GM12878 (cell line): ENCODE measurements at regions not wholly inside any gene's neighbourhood (a gene's known extent, or its start where the extent isn't known, plus 50 kb on each side); places are given as distances from the start of the nearest gene placed in this dataset.

ENCODE experiments used
- ATAC-seq: fragments of 200-7000 bp; cut with Tn5 transposase; 3 replicates; pipeline ENCODE4 v1.9.1; 2020; ENCODE audit warnings: mild to moderate bottlenecking, moderate library complexity
- BruUV-seq: library from RNA; stranded (reverse); fragments of 400-500 nt; replicated peaks from 2 replicates; lab custom pipeline; 2021; lab: Mats Ljungman, UMichigan
- CTCF ChIA-PET: fragments of 300-600 bp; sonication (Branson Sonifier 250); formaldehyde crosslinking; extraction: SDS; loops from one replicate; lab custom pipeline; 2021; ENCODE audit warnings: inconsistent platforms; lab: Yijun Ruan, JAX
- POLR2A ChIA-PET: fragments of 350-600 bp; formaldehyde crosslinking; extraction: SDS; loops from one replicate; lab custom pipeline; 2021; ENCODE audit warnings: inconsistent platforms; lab: Charles Lee
- RAD21 ChIA-PET: fragments of 300-600 bp; sonication (Branson Sonifier 250); formaldehyde crosslinking; loops from one replicate; lab custom pipeline; 2023; ENCODE audit warnings: antibody characterized with exemption; ENCODE audit not compliant: unreplicated experiment; lab: Charles Lee
- SMC1A ChIA-PET: fragments of 300-600 bp; sonication (Branson Sonifier 250); formaldehyde crosslinking; loops from one replicate; lab custom pipeline; 2023; ENCODE audit not compliant: unreplicated experiment, uncharacterized antibody; lab: Charles Lee
- DNase-seq: peaks from one replicate; pipeline ENCODE4 v3.0.0-alpha.2; 2011; ENCODE audit warnings: low read depth, low spot score
- FAIRE-seq: peaks from 3 replicates; lab custom pipeline; 2011; peaks lifted over from hg19 to GRCh38; lab: Jason Lieb, UNC
- H2AFZ ChIP-seq: 2 replicates; pipeline ENCODE4 v1.6.0; 2011; ENCODE audit warnings: low read depth, low read length, control low read depth; ENCODE audit not compliant: control insufficient read depth
- H3K27ac ChIP-seq: 2 replicates; pipeline ENCODE4 v1.5.1; 2011; ENCODE audit warnings: control low read depth; ENCODE audit not compliant: control insufficient read depth, insufficient read depth
- H3K27me3 ChIP-seq, 2 experiments: replicated peaks in 1 of 2; 2 replicates each; pipeline versions ENCODE4 v1.6.0 to v1.6.1; 2011; ENCODE audit warnings: low read length in 1 of 2; ENCODE audit not compliant: control insufficient read depth in 2 of 2, insufficient read depth in 2 of 2
- H3K36me3 ChIP-seq, 2 experiments: 2 replicates each; pipeline ENCODE4 v1.5.1; 2011; ENCODE audit warnings: low read length in 1 of 2; ENCODE audit not compliant: control insufficient read depth in 2 of 2, insufficient read depth in 2 of 2
- H3K4me1 ChIP-seq: 2 replicates; pipeline ENCODE4 v1.6.1; 2011; ENCODE audit warnings: mild to moderate bottlenecking, low read length, moderate library complexity, mixed read lengths; ENCODE audit not compliant: control insufficient read depth, insufficient read depth
- H3K4me2 ChIP-seq: 2 replicates; pipeline ENCODE4 v1.6.0; 2011; ENCODE audit warnings: control low read depth; ENCODE audit not compliant: control insufficient read depth, insufficient read depth
- H3K4me3 ChIP-seq: fragments of 200-600 bp; sonication (generic); 2 replicates; pipeline ENCODE4 v1.5.1; 2016
- H3K79me2 ChIP-seq: 2 replicates; pipeline ENCODE4 v1.6.0; 2011; ENCODE audit warnings: low read length; ENCODE audit not compliant: control insufficient read depth, insufficient read depth
- H3K9ac ChIP-seq: 2 replicates; pipeline ENCODE4 v1.8.0; 2011; ENCODE audit warnings: low read length, control low read depth, mixed read lengths; ENCODE audit not compliant: control insufficient read depth, insufficient read depth
- H3K9me3 ChIP-seq: replicated peaks from 3 replicates; pipeline ENCODE4 v1.5.1; 2011; ENCODE audit warnings: mild to moderate bottlenecking, low read length; ENCODE audit not compliant: control insufficient read depth, insufficient read depth
- H4K20me1 ChIP-seq: 2 replicates; pipeline ENCODE4 v1.6.0; 2011; ENCODE audit not compliant: control insufficient read depth, insufficient read depth
- BACH1 ChIP-seq: fragments of 450-650 bp; IDR thresholded peaks from 2 replicates; pipeline ENCODE4 v1.6.1; 2017; ENCODE audit warnings: mild to moderate bottlenecking, borderline replicate concordance
- BCLAF1 ChIP-seq: fragments of 450-650 bp; IDR thresholded peaks from 2 replicates; pipeline ENCODE4 v1.6.1; 2017; ENCODE audit warnings: antibody characterized with exemption, mild to moderate bottlenecking, moderate library complexity
- CHD4 ChIP-seq: fragments of 200-600 bp; sonication (generic); IDR thresholded peaks from 2 replicates; pipeline ENCODE4 v1.6.1; 2016; ENCODE audit warnings: mild to moderate bottlenecking
- DPF2 ChIP-seq: fragments of 450-650 bp; IDR thresholded peaks from 2 replicates; pipeline ENCODE4 v1.6.1; 2017; ENCODE audit warnings: mild to moderate bottlenecking
- EGR1 ChIP-seq, 2 experiments: IDR thresholded peaks; 1 replicate in 1 of 2; 2 replicates in 1 of 2; pipeline ENCODE4 v1.6.1; 2011 to 2012; ENCODE audit warnings: low read depth in 2 of 2, low read length in 2 of 2, borderline replicate concordance in 1 of 2, mild to moderate bottlenecking in 1 of 2, moderate library complexity in 1 of 2
- ETV6 ChIP-seq, 2 experiments: fragments of 450-650 bp in 1 of 2; IDR thresholded peaks in 1 of 2; conservative IDR thresholded peaks in 1 of 2; 2 replicates each; pipeline ENCODE4 v1.6.1; 2014; ENCODE audit warnings: antibody characterized with exemption in 1 of 2, borderline replicate concordance in 1 of 2, low read depth in 1 of 2, mild to moderate bottlenecking in 1 of 2, moderate library complexity in 1 of 2
- IRF5 ChIP-seq: fragments of 450-650 bp; IDR thresholded peaks from 2 replicates; pipeline ENCODE4 v1.6.1; 2017; ENCODE audit warnings: borderline replicate concordance
- MYC ChIP-seq: IDR thresholded peaks from 2 replicates; pipeline ENCODE4 v1.6.1; 2011; ENCODE audit warnings: mild to moderate bottlenecking, low read length, moderate library complexity, inconsistent platforms; ENCODE audit not compliant: insufficient read depth, insufficient replicate concordance, insufficient read length, severe bottlenecking
- NFIC ChIP-seq: IDR thresholded peaks from 2 replicates; pipeline ENCODE4 v1.6.1; 2012; ENCODE audit warnings: low read depth, mild to moderate bottlenecking, inconsistent platforms, low read length, moderate library complexity
- RAD51 ChIP-seq: fragments of 450-650 bp; IDR thresholded peaks from 2 replicates; pipeline ENCODE4 v1.6.1; 2016; ENCODE audit warnings: moderate library complexity, mild to moderate bottlenecking, inconsistent platforms
- RCOR1 ChIP-seq: conservative IDR thresholded peaks from 2 replicates; pipeline ENCODE4 v1.6.1; 2012; ENCODE audit warnings: low read depth, low read length, improper control_type of control experiment
- WGBS: methylation state at CpG from one replicate; pipeline ENCODE4 v1.1.6; 2016; ENCODE audit warnings: low lambda C conversion rate; ENCODE audit not compliant: insufficient replicate concordance, insufficient coverage; ENCODE audit errors: missing lambda C conversion rate; 5-methylcytosine and 5-hydroxymethylcytosine counted together
- in situ Hi-C: fragments of 300-500 bp; cut with MboI; formaldehyde crosslinking; loops from 9 replicates; pipeline ENCODE4 v1.14.3; 2018; ENCODE audit warnings: mixed read lengths
- intact Hi-C: fragments of 100-400 bp; cut with micrococcal nuclease; formaldehyde crosslinking; loops from one replicate; pipeline ENCODE4 v1.14.2; 2022; ENCODE audit not compliant: unreplicated experiment
- TF ChIP-seq, protein P1 (sequence below), 3 experiments: IDR thresholded peaks in 2 of 3; conservative IDR thresholded peaks in 1 of 3; 2 replicates each; pipeline ENCODE4 v1.5.1; 2011; ENCODE audit warnings: low read depth in 3 of 3, low read length in 3 of 3, mild to moderate bottlenecking in 3 of 3, control low read depth in 2 of 3, moderate library complexity in 2 of 3, inconsistent platforms in 1 of 3, mixed read lengths in 1 of 3; ENCODE audit not compliant: control insufficient read depth in 2 of 3, insufficient read depth in 1 of 3; ENCODE audit errors: extremely low read depth in 1 of 3

GRCh38 chr2:221077251-221077650, 494.9 kb downstream of the EPHA4 start (continued):
- no peak for TF ChIP-seq EGR1 (IDR thresholded peaks at IDR 0.05; ENCODE audit: borderline replicate concordance in 1 of 2, low read depth in 2 of 2, low read length in 2 of 2)
- TF ChIP-seq BACH1, result no peak
- no peak for TF ChIP-seq RCOR1
- TF ChIP-seq DPF2, result no peak
- TF ChIP-seq NFIC, result no peak
- TF ChIP-seq, protein P1, sequence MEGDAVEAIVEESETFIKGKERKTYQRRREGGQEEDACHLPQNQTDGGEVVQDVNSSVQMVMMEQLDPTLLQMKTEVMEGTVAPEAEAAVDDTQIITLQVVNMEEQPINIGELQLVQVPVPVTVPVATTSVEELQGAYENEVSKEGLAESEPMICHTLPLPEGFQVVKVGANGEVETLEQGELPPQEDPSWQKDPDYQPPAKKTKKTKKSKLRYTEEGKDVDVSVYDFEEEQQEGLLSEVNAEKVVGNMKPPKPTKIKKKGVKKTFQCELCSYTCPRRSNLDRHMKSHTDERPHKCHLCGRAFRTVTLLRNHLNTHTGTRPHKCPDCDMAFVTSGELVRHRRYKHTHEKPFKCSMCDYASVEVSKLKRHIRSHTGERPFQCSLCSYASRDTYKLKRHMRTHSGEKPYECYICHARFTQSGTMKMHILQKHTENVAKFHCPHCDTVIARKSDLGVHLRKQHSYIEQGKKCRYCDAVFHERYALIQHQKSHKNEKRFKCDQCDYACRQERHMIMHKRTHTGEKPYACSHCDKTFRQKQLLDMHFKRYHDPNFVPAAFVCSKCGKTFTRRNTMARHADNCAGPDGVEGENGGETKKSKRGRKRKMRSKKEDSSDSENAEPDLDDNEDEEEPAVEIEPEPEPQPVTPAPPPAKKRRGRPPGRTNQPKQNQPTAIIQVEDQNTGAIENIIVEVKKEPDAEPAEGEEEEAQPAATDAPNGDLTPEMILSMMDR (IDR thresholded peaks at IDR 0.05 in 2 of 3, conservative IDR thresholded peaks at IDR 0.05 in 1 of 3; ENCODE audit: control insufficient read depth in 2 of 3, extremely low read depth in 1 of 3, insufficient read depth in 1 of 3, low read depth in 3 of 3, low read length in 3 of 3), result no peak
- no peak for TF ChIP-seq MYC

DNA sequence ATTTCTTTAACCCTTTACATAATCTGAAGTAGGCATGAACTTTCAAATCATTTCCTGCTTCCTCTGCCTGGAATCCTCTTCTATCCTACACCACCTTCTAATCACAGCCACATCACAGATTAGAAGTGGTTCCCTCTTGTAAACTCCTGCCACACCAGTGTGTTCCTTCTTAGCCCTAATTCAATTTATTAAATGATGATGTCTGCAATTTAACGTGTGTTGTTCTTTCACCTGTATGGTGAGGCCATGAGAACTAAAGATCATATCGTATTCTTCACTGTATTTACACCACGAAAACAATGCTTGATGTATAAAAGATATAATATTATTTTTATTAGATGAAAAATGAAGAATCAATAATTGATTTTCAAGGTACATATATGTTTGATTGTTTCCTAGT, 494.3 kb downstream of the EPHA4 start:
- Histone ChIP-seq H3K4me3 (no peak overlapping the region), H3K36me3 (no peaks in the 10 kb centered on the region), H3K9me3 (no peaks in the 10 kb centered on the region), H3K79me2 (no peaks in the 10 kb centered on the region), H3K9ac (no peak overlapping the region), H3K4me2 (no peak overlapping the region), H3K4me1 (no peaks in the 10 kb centered on the region), H3K27ac (no peak overlapping the region), H3K27me3 (no peaks in the 10 kb centered on the region), H2AFZ (no peak overlapping the region), H4K20me1 (no peaks in the 10 kb centered on the region)
- ChIA-PET SMC1A (interaction anchor here (1.3 kb wide), 1 partner anchor 11 kb away, joined by 3 read pairs; no protein-coding TSS in a partner anchor), CTCF (no interaction called here), RAD21 (no interaction called here), POLR2A (no interaction called here)
- WGBS, result 6% methylated on average over 3 of the region's 3 CpGs
- ATAC-seq, result no peak
- no peak for DNase-seq
- in situ Hi-C loops (no loop called here), intact Hi-C loops (no loop called here)
- FAIRE-seq, result no peak
- BruUV-seq, result no TSS peak
- no peak for TF ChIP-seq IRF5
- no peak for TF ChIP-seq RAD51
- TF ChIP-seq BCLAF1, result no peak
- TF ChIP-seq CHD4, result no peak
- TF ChIP-seq ETV6 (conservative IDR thresholded peaks at IDR 0.05 in 1 of 2, IDR thresholded peaks at IDR 0.05 in 1 of 2; ENCODE audit: borderline replicate concordance in 1 of 2, low read depth in 1 of 2), result no peak
